Skin of body (tissue), 1 donor: ENCODE measurements at regions not wholly inside any gene's neighbourhood (a gene's known extent, or its start where the extent isn't known, plus 50 kb on each side); places are given as distances from the start of the nearest gene placed in this dataset.
"Not testable (repeated sequence)": the region's sequence is repeated elsewhere in the genome, so short reads cannot be mapped to it uniquely, and the experiment has no call there.

Experiments
- DNase-seq: peaks from one replicate; lab custom pipeline; 2025; lab: John Stamatoyannopoulos, UW

- no peak for DNase-seq
These were observed 284.1 kb downstream of the MYCN start for GRCh38 chr2:16224298-16225045.

- DNase-seq, result no peak
These were observed 283.5 kb downstream of the MYCN start for GRCh38 chr2:16223841-16224177.

- no peak for DNase-seq
These were observed 283.0 kb downstream of the MYCN start for GRCh38 chr2:16223161-16223840.

GRCh38 chr2:16222326-16222725 lies 282.0 kb downstream of the MYCN start:
- no peak for DNase-seq

GRCh38 chr2:16221461-16222010 lies 281.2 kb downstream of the MYCN start:
- no peak for DNase-seq

GRCh38 chr2:16219292-16219975 lies 279.1 kb downstream of the MYCN start:
- DNase-seq, result no peak

- DNase-seq, result no peak
These were observed 278.3 kb downstream of the MYCN start for GRCh38 chr2:16218625-16219024.

GRCh38 chr2:16218161-16218560 lies 277.8 kb downstream of the MYCN start:
- DNase-seq, result no peak

- not testable (repeated sequence) for DNase-seq
These were observed 277.4 kb downstream of the MYCN start for GRCh38 chr2:16217741-16218140.

- DNase-seq, result no peak
These were observed 276.9 kb downstream of the MYCN start for GRCh38 chr2:16217291-16217690.

GRCh38 chr2:16216558-16216945 lies 276.2 kb downstream of the MYCN start:
- DNase-seq, result no peak

GRCh38 chr2:16215902-16216557 lies 275.7 kb downstream of the MYCN start:
- peak; percentile 37 for DNase-seq

GRCh38 chr2:16214861-16215260 lies 274.5 kb downstream of the MYCN start:
- DNase-seq, result no peak

GRCh38 chr2:16214391-16214790 lies 274.0 kb downstream of the MYCN start:
- no peak for DNase-seq

GRCh38 chr2:16212321-16212720 lies 272.0 kb downstream of the MYCN start:
- DNase-seq, result no peak

- no peak for DNase-seq
These were observed 271.0 kb downstream of the MYCN start for GRCh38 chr2:16211341-16211740.

GRCh38 chr2:16210841-16211240 lies 270.5 kb downstream of the MYCN start:
- no peak for DNase-seq

GRCh38 chr2:16209799-16210198 lies 269.4 kb downstream of the MYCN start:
- no peak for DNase-seq

- no peak for DNase-seq
These were observed 268.6 kb downstream of the MYCN start for GRCh38 chr2:16208921-16209320.

- DNase-seq, result no peak
These were observed 268.0 kb downstream of the MYCN start for GRCh38 chr2:16208241-16208797.

- DNase-seq, result no peak
These were observed 267.3 kb downstream of the MYCN start for GRCh38 chr2:16207611-16208010.

- no peak for DNase-seq
These were observed 266.8 kb downstream of the MYCN start for GRCh38 chr2:16207151-16207550.
